ENCODE measurements at regions not wholly inside any gene's neighbourhood (a gene's known extent, or its start where the extent isn't known, plus 50 kb on each side); places are given as distances from the start of the nearest gene placed in this dataset.
"Not testable (repeated sequence)": the region's sequence is repeated elsewhere in the genome, so short reads cannot be mapped to it uniquely, and the experiment has no call there.

GRCh38 chr2:101587251-101587650 is 110.3 kb upstream of the MAP4K4 start:
- DNase-seq (ENCODE audit: low read depth): no peak
- in situ Hi-C loops (cut with HindIII; ENCODE audit: low sequenced_read_pairs): no loop called here
- H3K4me3 ChIP-seq (ENCODE audit: low read depth, low read length): no peak overlapping the region
- TF ChIP-seq CTCF (IDR thresholded peaks at IDR 0.05; ENCODE audit: low read depth, low read length, missing control alignments): no peak

- in situ Hi-C loops (cut with HindIII; ENCODE audit: low sequenced_read_pairs): no loop called here
- DNase-seq (ENCODE audit: low read depth): no peak
- no peak for TF ChIP-seq CTCF (IDR thresholded peaks at IDR 0.05; ENCODE audit: low read depth, low read length, missing control alignments)
- no peak overlapping the region for H3K4me3 ChIP-seq (ENCODE audit: low read depth, low read length)
Measured at GRCh38 chr2:101583861-101584260, 108.9 kb upstream of the RFX8 start.

- DNase-seq (ENCODE audit: low read depth): no peak
- TF ChIP-seq CTCF (IDR thresholded peaks at IDR 0.05; ENCODE audit: low read depth, low read length, missing control alignments): no peak
- no peak overlapping the region for H3K4me3 ChIP-seq (ENCODE audit: low read depth, low read length)
- in situ Hi-C loops (cut with HindIII; ENCODE audit: low sequenced_read_pairs): no loop called here
Measured at GRCh38 chr2:101581675-101582299, 106.9 kb upstream of the RFX8 start.

- no peak for DNase-seq (ENCODE audit: low read depth)
- TF ChIP-seq CTCF (IDR thresholded peaks at IDR 0.05; ENCODE audit: low read depth, low read length, missing control alignments): no peak
- H3K4me3 ChIP-seq (ENCODE audit: low read depth, low read length): no peak overlapping the region
- in situ Hi-C loops (cut with HindIII; ENCODE audit: low sequenced_read_pairs): no loop called here
Measured at GRCh38 chr2:101580528-101580927, 105.6 kb upstream of the RFX8 start.

- DNase-seq (ENCODE audit: low read depth): no peak
- in situ Hi-C loops (cut with HindIII; ENCODE audit: low sequenced_read_pairs): no loop called here
- TF ChIP-seq CTCF (IDR thresholded peaks at IDR 0.05; ENCODE audit: low read depth, low read length, missing control alignments): no peak
- no peak overlapping the region for H3K4me3 ChIP-seq (ENCODE audit: low read depth, low read length)
Measured at GRCh38 chr2:101578671-101579070, 103.8 kb upstream of the RFX8 start.

- in situ Hi-C loops (cut with HindIII; ENCODE audit: low sequenced_read_pairs); H3K4me3 ChIP-seq (ENCODE audit: low read depth, low read length); DNase-seq (ENCODE audit: low read depth): not testable (repeated sequence)
Measured at GRCh38 chr2:101578135-101578534, 103.2 kb upstream of the RFX8 start.

- H3K4me3 ChIP-seq (ENCODE audit: low read depth, low read length): no peak overlapping the region
- DNase-seq (ENCODE audit: low read depth): no peak
- in situ Hi-C loops (cut with HindIII; ENCODE audit: low sequenced_read_pairs): no loop called here
- no peak for TF ChIP-seq CTCF (IDR thresholded peaks at IDR 0.05; ENCODE audit: low read depth, low read length, missing control alignments)
Measured at GRCh38 chr2:101577173-101577572, 102.3 kb upstream of the RFX8 start.

Data from astrocyte of the cerebellum (primary cell).